Ascending aorta (tissue), 2 donors: ENCODE measurements at regions not wholly inside any gene's neighbourhood (a gene's known extent, or its start where the extent isn't known, plus 50 kb on each side); places are given as distances from the start of the nearest gene placed in this dataset.

ENCODE experiments used
- DNase-seq, 2 donors: peaks; one replicate each; pipeline ENCODE4 v3.0.0-alpha.2; 2019; ENCODE audit warnings: low spot score in 2 of 2
- H3K27ac ChIP-seq, 2 donors: fragments of 200-600 bp; sonication (generic); one replicate each; pipeline ENCODE4 v1.5.1; 2016 to 2017; ENCODE audit warnings: mild to moderate bottlenecking in 1 of 2
- H3K27me3 ChIP-seq: fragments of 200-600 bp; sonication (generic); one replicate; pipeline ENCODE4 v1.5.1; 2017
- H3K36me3 ChIP-seq, 2 donors: fragments of 200-600 bp; sonication (generic); one replicate each; pipeline ENCODE4 v1.5.1; 2016
- H3K4me1 ChIP-seq, 2 donors: fragments of 200-600 bp; sonication (generic); one replicate each; pipeline ENCODE4 v1.5.1; 2016 to 2017; ENCODE audit warnings: mild to moderate bottlenecking in 1 of 2
- H3K4me3 ChIP-seq, 2 donors: fragments of 200-600 bp; sonication (generic); one replicate each; pipeline ENCODE4 v1.5.1; 2016 to 2017; ENCODE audit warnings: mild to moderate bottlenecking in 1 of 2
- H3K9me3 ChIP-seq, 2 donors: fragments of 200-600 bp; sonication (generic); one replicate each; pipeline ENCODE4 v1.5.1; 2016
- CTCF ChIP-seq, 3 experiments: fragments of 200-600 bp in 2 of 3; fragments of 450-650 bp in 1 of 3; sonication (generic) in 2 of 3; IDR thresholded peaks; one replicate each; pipeline ENCODE4 v1.5.1; 2016 to 2019; ENCODE audit warnings: antibody characterized with exemption in 3 of 3, mild to moderate bottlenecking in 1 of 3, moderate library complexity in 1 of 3
- intact Hi-C: fragments of 100-400 bp; cut with DNase I; formaldehyde crosslinking; loops from one replicate; pipeline ENCODE4 v1.15.1; 2023

- Histone ChIP-seq H3K36me3 (no peaks in the 10 kb centered on the region), H3K9me3 (no peaks in the 10 kb centered on the region), H3K27me3 (no peaks in the 10 kb centered on the region), H3K4me1 (no peaks in the 10 kb centered on the region), H3K27ac (no peak overlapping the region), H3K4me3 (no peak overlapping the region)
- intact Hi-C loops: no loop called here
- TF ChIP-seq CTCF (IDR thresholded peaks at IDR 0.05): no peak
- DNase-seq: no peak
Measured at GRCh38 chrX:148365233-148365632, 135.2 kb upstream of the AFF2 start.

GRCh38 chrX:148371291-148371690, 129.1 kb upstream of the AFF2 start:
- H3K27me3 ChIP-seq: no peaks in the 10 kb centered on the region
- no peak for TF ChIP-seq CTCF (IDR thresholded peaks at IDR 0.05)
- no peak overlapping the region for H3K27ac ChIP-seq
- H3K9me3 ChIP-seq: peaks cover 0 to 10% of the 10 kb centered on the region in 2 donors
- no peaks in the 10 kb centered on the region for H3K36me3 ChIP-seq
- no peaks in the 10 kb centered on the region for H3K4me1 ChIP-seq
- no peak for DNase-seq
- no peak overlapping the region for H3K4me3 ChIP-seq
- intact Hi-C loops: no loop called here

GRCh38 chrX:148372925-148373324, 127.5 kb upstream of the AFF2 start:
- no peaks in the 10 kb centered on the region for H3K4me1 ChIP-seq
- peaks cover 0 to 10% of the 10 kb centered on the region in 2 donors for H3K9me3 ChIP-seq
- H3K4me3 ChIP-seq: no peak overlapping the region
- DNase-seq: no peak
- no peaks in the 10 kb centered on the region for H3K27me3 ChIP-seq
- no peak for TF ChIP-seq CTCF (IDR thresholded peaks at IDR 0.05)
- no peaks in the 10 kb centered on the region for H3K36me3 ChIP-seq
- intact Hi-C loops: no loop called here
- no peak overlapping the region for H3K27ac ChIP-seq

- no peak for TF ChIP-seq CTCF (IDR thresholded peaks at IDR 0.05)
- peaks cover 0 to 10% of the 10 kb centered on the region in 2 donors for H3K9me3 ChIP-seq
- H3K27me3 ChIP-seq: no peaks in the 10 kb centered on the region
- intact Hi-C loops: no loop called here
- no peaks in the 10 kb centered on the region for H3K36me3 ChIP-seq
- H3K27ac ChIP-seq: no peak overlapping the region
- H3K4me1 ChIP-seq: no peaks in the 10 kb centered on the region
- no peak for DNase-seq
- no peak overlapping the region for H3K4me3 ChIP-seq
Measured at GRCh38 chrX:148376342-148376741, 124.1 kb upstream of the AFF2 start.

GRCh38 chrX:148380107-148380506, 120.3 kb upstream of the AFF2 start:
- intact Hi-C loops: no loop called here
- no peak overlapping the region for H3K4me3 ChIP-seq
- H3K9me3 ChIP-seq: peaks cover 0 to 5% of the 10 kb centered on the region in 2 donors
- no peak for TF ChIP-seq CTCF (IDR thresholded peaks at IDR 0.05)
- no peaks in the 10 kb centered on the region for H3K27me3 ChIP-seq
- no peaks in the 10 kb centered on the region for H3K4me1 ChIP-seq
- no peak for DNase-seq
- no peak overlapping the region for H3K27ac ChIP-seq
- H3K36me3 ChIP-seq: no peaks in the 10 kb centered on the region
